Natural killer cell (primary cell): ENCODE measurements at regions not wholly inside any gene's neighbourhood (a gene's known extent, or its start where the extent isn't known, plus 50 kb on each side); places are given as distances from the start of the nearest gene placed in this dataset.

Experiments
- ATAC-seq, 3 donors: fragments of 150-1000 bp in 2 of 3; fragments of 200-7000 bp in 1 of 3; cut with Tn5 transposase; 1 replicate in 1 of 3; 2 replicates in 2 of 3; pipeline ENCODE4 v1.10.0; 2021; ENCODE audit warnings: mild to moderate bottlenecking in 2 of 3, moderate library complexity in 2 of 3
- DNase-seq, 2 donors: peaks; one replicate each; pipeline versions ENCODE4 v3.0.0 to v3.0.0-alpha.2; 2013 to 2021; ENCODE audit warnings: mixed read lengths in 1 of 2
- H3K27ac ChIP-seq: one replicate; pipeline ENCODE4 v1.5.1; 2013; ENCODE audit warnings: mild to moderate bottlenecking, low read length
- H3K27me3 ChIP-seq: one replicate; pipeline ENCODE4 v1.6.1; 2013; ENCODE audit warnings: low read length; ENCODE audit not compliant: control insufficient read depth, insufficient read depth
- H3K36me3 ChIP-seq: one replicate; pipeline ENCODE4 v1.6.1; 2013; ENCODE audit warnings: low read length; ENCODE audit not compliant: control insufficient read depth, insufficient read depth
- H3K4me1 ChIP-seq: one replicate; pipeline ENCODE4 v1.6.1; 2013; ENCODE audit warnings: low read length; ENCODE audit not compliant: control insufficient read depth, insufficient read depth
- H3K4me3 ChIP-seq: one replicate; pipeline ENCODE4 v1.5.1; 2013; ENCODE audit warnings: low read length
- H3K9me3 ChIP-seq: one replicate; pipeline ENCODE4 v1.6.1; 2013; ENCODE audit warnings: low read length; ENCODE audit not compliant: control insufficient read depth, insufficient read depth
- H3K27ac Mint-ChIP-seq, 2 donors: one replicate each; pipeline ENCODE4 v1.8.0; 2022; ENCODE audit warnings: mild to moderate bottlenecking in 2 of 2, mixed read lengths in 2 of 2, moderate library complexity in 1 of 2
- H3K27me3 Mint-ChIP-seq, 2 donors: one replicate each; pipeline ENCODE4 v1.8.0; 2022; ENCODE audit warnings: low read depth in 2 of 2, mixed read lengths in 2 of 2
- H3K36me3 Mint-ChIP-seq: one replicate; pipeline ENCODE4 v1.8.0; 2022; ENCODE audit warnings: mixed read lengths
- H3K4me1 Mint-ChIP-seq, 2 donors: one replicate each; pipeline ENCODE4 v1.8.0; 2022; ENCODE audit warnings: mixed read lengths in 2 of 2
- H3K4me3 Mint-ChIP-seq: one replicate; pipeline ENCODE4 v1.8.0; 2022; ENCODE audit warnings: mild to moderate bottlenecking, moderate library complexity, mixed read lengths
- H3K9me3 Mint-ChIP-seq, 2 donors: one replicate each; pipeline ENCODE4 v1.8.0; 2022; ENCODE audit warnings: mixed read lengths in 2 of 2
- WGBS: methylation state at CpG from one replicate; pipeline ENCODE4 v1.1.7; 2013; ENCODE audit warnings: missing lambda C conversion rate; ENCODE audit not compliant: insufficient coverage; 5-methylcytosine and 5-hydroxymethylcytosine counted together
- intact Hi-C: fragments of 100-400 bp; cut with micrococcal nuclease; formaldehyde crosslinking; loops from one replicate; pipeline ENCODE4 v1.14.2; 2022
- TF ChIP-seq, protein P1 (sequence below): fragments of 200-600 bp; IDR thresholded peaks from one replicate; pipeline ENCODE4 v1.8.0; 2022; ENCODE audit warnings: antibody characterized with exemption

DNA sequence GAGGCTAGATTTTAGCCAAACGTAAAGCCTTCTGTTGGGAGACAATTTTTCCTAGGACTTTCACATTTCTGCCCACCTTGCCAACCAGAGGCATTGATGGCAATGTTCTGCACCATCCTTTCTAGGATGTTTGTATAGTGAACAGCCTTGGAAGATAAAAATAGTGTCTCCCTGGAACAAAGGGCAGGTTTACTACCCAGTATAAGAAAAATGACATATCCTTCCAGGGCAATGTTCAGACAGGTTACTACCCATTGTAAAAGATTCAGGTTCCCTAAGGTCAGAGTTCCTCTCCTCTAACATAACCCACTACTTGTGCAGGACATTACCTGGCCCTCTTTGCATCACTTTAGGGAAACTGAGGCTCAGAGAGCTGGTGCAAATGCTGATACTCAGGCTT lies 248.2 kb upstream of the VEPH1 start:
- peaks cover 2 to 8% of the 10 kb centered on the region in 2 donors for H3K9me3 Mint-ChIP-seq
- Histone ChIP-seq H3K36me3 (no peaks in the 10 kb centered on the region), H3K27ac (no peak overlapping the region), H3K27me3 (no peaks in the 10 kb centered on the region), H3K9me3 (peaks cover 4% of the 10 kb centered on the region), H3K4me3 (no peak overlapping the region), H3K4me1 (no peaks in the 10 kb centered on the region)
- no peaks in the 10 kb centered on the region for H3K36me3 Mint-ChIP-seq
- intact Hi-C loops, result no loop called here
- DNase-seq, result no peak
- no peaks in the 10 kb centered on the region for H3K4me1 Mint-ChIP-seq
- TF ChIP-seq, protein P1, sequence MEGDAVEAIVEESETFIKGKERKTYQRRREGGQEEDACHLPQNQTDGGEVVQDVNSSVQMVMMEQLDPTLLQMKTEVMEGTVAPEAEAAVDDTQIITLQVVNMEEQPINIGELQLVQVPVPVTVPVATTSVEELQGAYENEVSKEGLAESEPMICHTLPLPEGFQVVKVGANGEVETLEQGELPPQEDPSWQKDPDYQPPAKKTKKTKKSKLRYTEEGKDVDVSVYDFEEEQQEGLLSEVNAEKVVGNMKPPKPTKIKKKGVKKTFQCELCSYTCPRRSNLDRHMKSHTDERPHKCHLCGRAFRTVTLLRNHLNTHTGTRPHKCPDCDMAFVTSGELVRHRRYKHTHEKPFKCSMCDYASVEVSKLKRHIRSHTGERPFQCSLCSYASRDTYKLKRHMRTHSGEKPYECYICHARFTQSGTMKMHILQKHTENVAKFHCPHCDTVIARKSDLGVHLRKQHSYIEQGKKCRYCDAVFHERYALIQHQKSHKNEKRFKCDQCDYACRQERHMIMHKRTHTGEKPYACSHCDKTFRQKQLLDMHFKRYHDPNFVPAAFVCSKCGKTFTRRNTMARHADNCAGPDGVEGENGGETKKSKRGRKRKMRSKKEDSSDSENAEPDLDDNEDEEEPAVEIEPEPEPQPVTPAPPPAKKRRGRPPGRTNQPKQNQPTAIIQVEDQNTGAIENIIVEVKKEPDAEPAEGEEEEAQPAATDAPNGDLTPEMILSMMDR, result no peak
- H3K27ac Mint-ChIP-seq, result no peak overlapping the region
- H3K4me3 Mint-ChIP-seq, result no peak overlapping the region
- no peaks in the 10 kb centered on the region for H3K27me3 Mint-ChIP-seq
- ATAC-seq, result no peak
- WGBS, result 50% methylated on average over 1 of the region's 1 CpG

DNA sequence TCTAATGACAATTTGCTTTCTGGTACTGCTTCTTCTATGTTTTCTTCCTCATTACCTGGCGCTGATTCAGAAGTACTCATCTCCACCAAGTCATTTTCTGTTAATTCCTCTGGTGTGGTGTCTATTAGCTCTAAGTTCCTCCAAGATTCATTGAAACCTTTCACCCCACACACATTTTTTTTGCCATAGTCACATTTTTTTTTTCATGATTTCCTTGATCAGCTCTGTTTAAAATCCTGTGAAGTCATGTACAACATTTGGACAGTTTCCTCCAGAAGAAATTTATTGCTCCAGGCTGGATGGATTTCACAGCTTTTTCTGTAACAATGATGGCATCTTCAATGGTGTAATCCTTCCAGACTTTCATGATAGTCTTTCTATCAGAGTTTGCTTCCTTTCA lies 243.2 kb upstream of the VEPH1 start:
- no peak overlapping the region for H3K4me3 ChIP-seq
- H3K9me3 ChIP-seq, result peaks cover 4% of the 10 kb centered on the region
- no peaks in the 10 kb centered on the region for H3K36me3 ChIP-seq
- no peak overlapping the region for H3K27ac ChIP-seq
- 74% methylated on average over 1 of the region's 1 CpG for WGBS
- no peaks in the 10 kb centered on the region for H3K4me1 Mint-ChIP-seq
- H3K9me3 Mint-ChIP-seq, result peaks cover 11% of the 10 kb centered on the region in 2 donors
- no peaks in the 10 kb centered on the region for H3K27me3 Mint-ChIP-seq
- DNase-seq (no peak), ATAC-seq (no peak)
- H3K36me3 Mint-ChIP-seq, result no peaks in the 10 kb centered on the region
- H3K4me1 ChIP-seq, result no peaks in the 10 kb centered on the region
- H3K27me3 ChIP-seq, result no peaks in the 10 kb centered on the region
- H3K4me3 Mint-ChIP-seq, result no peak overlapping the region
- intact Hi-C loops, result no loop called here
- TF ChIP-seq, protein P1, result no peak
- H3K27ac Mint-ChIP-seq, result no peak overlapping the region

DNA sequence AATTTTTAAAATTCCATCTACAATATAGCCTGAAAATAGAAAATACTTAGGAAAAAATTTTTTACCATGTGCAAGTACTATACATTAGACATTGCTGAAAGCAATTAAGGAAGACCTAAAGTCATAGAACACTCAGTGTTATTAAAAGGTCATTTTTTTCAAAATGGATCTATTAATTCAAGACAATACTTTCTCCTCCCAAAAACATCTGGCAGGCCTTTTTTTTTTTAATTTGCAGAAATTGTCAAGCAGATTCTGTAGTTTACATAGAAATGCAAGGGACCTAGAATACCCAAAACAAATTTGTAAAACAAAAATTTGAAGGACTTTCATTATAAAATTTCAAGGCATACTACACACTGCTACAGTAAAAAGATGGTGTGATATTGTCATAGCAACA lies 238.4 kb upstream of the VEPH1 start:
- TF ChIP-seq, protein P1, result no peak
- no peak for ATAC-seq
- no peak overlapping the region for H3K4me3 Mint-ChIP-seq
- no peaks in the 10 kb centered on the region for H3K27me3 Mint-ChIP-seq
- Histone ChIP-seq H3K4me3 (no peak overlapping the region), H3K36me3 (no peaks in the 10 kb centered on the region), H3K4me1 (no peaks in the 10 kb centered on the region), H3K27me3 (no peaks in the 10 kb centered on the region), H3K27ac (no peak overlapping the region), H3K9me3 (peaks cover 5% of the 10 kb centered on the region)
- H3K4me1 Mint-ChIP-seq, result no peaks in the 10 kb centered on the region
- intact Hi-C loops, result no loop called here
- no peak overlapping the region for H3K27ac Mint-ChIP-seq
- H3K9me3 Mint-ChIP-seq, result peaks cover 12 to 16% of the 10 kb centered on the region in 2 donors
- DNase-seq, result no peak
- no peaks in the 10 kb centered on the region for H3K36me3 Mint-ChIP-seq

DNA sequence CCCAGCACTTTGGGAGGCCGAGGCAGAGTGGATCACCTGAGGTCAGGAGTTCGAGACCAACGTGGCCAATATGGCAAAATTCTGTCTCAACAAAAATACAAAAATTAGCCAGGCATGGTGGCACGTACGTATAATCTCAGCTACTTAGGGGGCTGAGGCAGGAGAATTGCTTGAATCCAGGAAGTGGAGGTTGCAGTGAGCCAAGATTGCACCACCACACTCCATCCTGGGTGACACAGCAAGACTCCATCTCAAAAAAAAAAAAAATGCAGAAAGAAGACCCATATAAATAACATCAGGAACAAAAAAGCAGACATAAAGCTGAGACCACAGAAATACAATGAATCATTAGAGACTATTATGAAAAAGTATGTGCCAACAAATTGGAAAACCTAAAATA lies 235.2 kb upstream of the VEPH1 start:
- no peaks in the 10 kb centered on the region for H3K36me3 ChIP-seq
- Mint-ChIP-seq H3K36me3 (no peaks in the 10 kb centered on the region), H3K27me3 (no peaks in the 10 kb centered on the region), H3K4me1 (no peaks in the 10 kb centered on the region), H3K9me3 (peaks cover 15 to 17% of the 10 kb centered on the region in 2 donors), H3K27ac (no peak overlapping the region), H3K4me3 (no peak overlapping the region)
- 67% methylated on average over 4 of the region's 5 CpGs for WGBS
- no peak overlapping the region for H3K27ac ChIP-seq
- ATAC-seq (no peak), DNase-seq (no peak)
- intact Hi-C loops, result no loop called here
- H3K27me3 ChIP-seq, result no peaks in the 10 kb centered on the region
- no peaks in the 10 kb centered on the region for H3K4me1 ChIP-seq
- no peak overlapping the region for H3K4me3 ChIP-seq
- TF ChIP-seq, protein P1, result no peak
- H3K9me3 ChIP-seq, result peaks cover 5% of the 10 kb centered on the region
